Endothelial cell (in vitro differentiated cells): ENCODE measurements at regions not wholly inside any gene's neighbourhood (a gene's known extent, or its start where the extent isn't known, plus 50 kb on each side); places are given as distances from the start of the nearest gene placed in this dataset.

ENCODE experiments used
- DNase-seq: peaks from one replicate; pipeline ENCODE4 v3.0.0; 2021; ENCODE audit warnings: low spot score
- H3K27ac Mint-ChIP-seq: one replicate; pipeline ENCODE4 v1.8.0; 2021; ENCODE audit warnings: mixed read lengths, inconsistent platforms; ENCODE audit not compliant: unreplicated experiment
- H3K27me3 Mint-ChIP-seq: one replicate; pipeline ENCODE4 v1.8.0; 2021; ENCODE audit warnings: mild to moderate bottlenecking, moderate library complexity, mixed read lengths, inconsistent platforms; ENCODE audit not compliant: unreplicated experiment
- H3K36me3 Mint-ChIP-seq: one replicate; pipeline ENCODE4 v1.8.0; 2021; ENCODE audit warnings: mild to moderate bottlenecking, low read depth, mixed read lengths, inconsistent platforms; ENCODE audit not compliant: unreplicated experiment
- H3K4me1 Mint-ChIP-seq: one replicate; pipeline ENCODE4 v1.8.0; 2021; ENCODE audit warnings: mild to moderate bottlenecking, mixed read lengths, inconsistent platforms; ENCODE audit not compliant: unreplicated experiment
- H3K4me3 Mint-ChIP-seq: one replicate; pipeline ENCODE4 v1.8.0; 2021; ENCODE audit warnings: mild to moderate bottlenecking, mixed read lengths, inconsistent platforms; ENCODE audit not compliant: unreplicated experiment
- H3K9me3 Mint-ChIP-seq: one replicate; pipeline ENCODE4 v1.8.0; 2021; ENCODE audit warnings: mixed read lengths, inconsistent platforms; ENCODE audit not compliant: unreplicated experiment
- CTCF ChIP-seq: fragments of 200-600 bp; sonication (generic); IDR thresholded peaks from one replicate; pipeline ENCODE4 v1.5.0; 2021; ENCODE audit warnings: antibody characterized with exemption; ENCODE audit not compliant: unreplicated experiment

GRCh38 chr14:95818581-95818980 lies 58.1 kb upstream of the TUNAR start:
- DNase-seq, result no peak
- H3K36me3 Mint-ChIP-seq, result no peaks in the 10 kb centered on the region
- no peaks in the 10 kb centered on the region for H3K9me3 Mint-ChIP-seq
- no peak for TF ChIP-seq CTCF
- H3K4me1 Mint-ChIP-seq, result no peaks in the 10 kb centered on the region
- no peaks in the 10 kb centered on the region for H3K27me3 Mint-ChIP-seq
- H3K27ac Mint-ChIP-seq, result no peak overlapping the region
- H3K4me3 Mint-ChIP-seq, result no peak overlapping the region

GRCh38 chr14:95817271-95817670 lies 59.4 kb upstream of the TUNAR start:
- Mint-ChIP-seq H3K9me3 (no peaks in the 10 kb centered on the region), H3K4me3 (no peak overlapping the region), H3K4me1 (no peaks in the 10 kb centered on the region), H3K36me3 (no peaks in the 10 kb centered on the region), H3K27me3 (no peaks in the 10 kb centered on the region), H3K27ac (no peak overlapping the region)
- no peak for DNase-seq
- no peak for TF ChIP-seq CTCF

- no peak for TF ChIP-seq CTCF
- no peaks in the 10 kb centered on the region for H3K4me1 Mint-ChIP-seq
- no peaks in the 10 kb centered on the region for H3K36me3 Mint-ChIP-seq
- H3K4me3 Mint-ChIP-seq, result no peak overlapping the region
- no peak for DNase-seq
- H3K27me3 Mint-ChIP-seq, result no peaks in the 10 kb centered on the region
- no peaks in the 10 kb centered on the region for H3K9me3 Mint-ChIP-seq
- H3K27ac Mint-ChIP-seq, result no peak overlapping the region
Observed at GRCh38 chr14:95816539-95816938, 60.1 kb upstream of the TUNAR start.

GRCh38 chr14:95815226-95815690 lies 61.4 kb upstream of the TUNAR start:
- H3K27me3 Mint-ChIP-seq, result no peaks in the 10 kb centered on the region
- no peaks in the 10 kb centered on the region for H3K36me3 Mint-ChIP-seq
- TF ChIP-seq CTCF, result no peak
- no peak overlapping the region for H3K27ac Mint-ChIP-seq
- no peak for DNase-seq
- no peak overlapping the region for H3K4me3 Mint-ChIP-seq
- H3K4me1 Mint-ChIP-seq, result no peaks in the 10 kb centered on the region
- no peaks in the 10 kb centered on the region for H3K9me3 Mint-ChIP-seq

GRCh38 chr14:95814363-95815225 lies 62.0 kb upstream of the TUNAR start:
- Mint-ChIP-seq H3K4me3 (no peak overlapping the region), H3K9me3 (no peaks in the 10 kb centered on the region), H3K27ac (no peak overlapping the region), H3K27me3 (no peaks in the 10 kb centered on the region), H3K4me1 (no peaks in the 10 kb centered on the region), H3K36me3 (no peaks in the 10 kb centered on the region)
- TF ChIP-seq CTCF, result no peak
- DNase-seq, result no peak
